OCI-LY7 (cell line): ENCODE measurements at regions not wholly inside any gene's neighbourhood (a gene's known extent, or its start where the extent isn't known, plus 50 kb on each side); places are given as distances from the start of the nearest gene placed in this dataset.

Experiments used
- BruUV-seq: library from RNA; stranded (reverse); fragments of 400-500 nt; replicated peaks from 2 replicates; lab custom pipeline; 2021; lab: Mats Ljungman, UMichigan
- CTCF ChIA-PET: fragments of 300-600 bp; sonication (Branson Sonifier 250); formaldehyde crosslinking; loops from one replicate; lab custom pipeline; 2022; ENCODE audit warnings: antibody characterized with exemption; ENCODE audit not compliant: unreplicated experiment; lab: Charles Lee
- POLR2A ChIA-PET: fragments of 300-600 bp; sonication (Branson Sonifier 250); formaldehyde crosslinking; loops from one replicate; lab custom pipeline; 2022; ENCODE audit warnings: antibody characterized with exemption; lab: Charles Lee
- DNase-seq: peaks from one replicate; pipeline ENCODE4 v3.0.0-alpha.2; 2015; ENCODE audit warnings: low spot score
- H2AFZ ChIP-seq: fragments of 200-600 bp; sonication (generic), shearing (Covaris generic); 2 replicates; pipeline ENCODE4 v1.6.1; 2014; ENCODE audit warnings: mild to moderate bottlenecking, antibody characterized with exemption, low read length, moderate library complexity
- H3K27ac ChIP-seq: fragments of 200-600 bp; sonication (generic); 2 replicates; pipeline ENCODE4 v1.5.1; 2014; ENCODE audit warnings: mixed run types, low read depth, mild to moderate bottlenecking, moderate library complexity, low read length, inconsistent platforms; ENCODE audit not compliant: poor library complexity, severe bottlenecking
- H3K36me3 ChIP-seq: fragments of 200-600 bp; sonication (generic); 2 replicates; pipeline ENCODE4 v1.6.1; 2014; ENCODE audit warnings: mild to moderate bottlenecking, antibody characterized with exemption, low read length, moderate library complexity, mixed read lengths; ENCODE audit not compliant: insufficient read depth
- H3K4me1 ChIP-seq: fragments of 200-600 bp; sonication (generic); 2 replicates; pipeline ENCODE4 v1.5.1; 2014; ENCODE audit warnings: mild to moderate bottlenecking, low read length; ENCODE audit not compliant: insufficient read depth, poor library complexity, severe bottlenecking
- H3K4me2 ChIP-seq: fragments of 200-600 bp; sonication (generic); 2 replicates; pipeline ENCODE4 v1.6.1; 2014; ENCODE audit warnings: mild to moderate bottlenecking, low read length
- H3K4me3 ChIP-seq: fragments of 200-600 bp; sonication (generic); 2 replicates; pipeline ENCODE4 v1.5.1; 2014; ENCODE audit warnings: mild to moderate bottlenecking, low read depth, low read length; ENCODE audit not compliant: poor library complexity, severe bottlenecking
- H3K79me2 ChIP-seq: fragments of 200-600 bp; sonication (generic); 2 replicates; pipeline ENCODE4 v1.6.1; 2016; ENCODE audit warnings: low read depth, mild to moderate bottlenecking, low read length, moderate library complexity, mixed read lengths; ENCODE audit not compliant: insufficient read depth
- H3K9me2 ChIP-seq: fragments of 200-600 bp; sonication (generic); 2 replicates; pipeline ENCODE4 v1.6.1; 2016; ENCODE audit warnings: mild to moderate bottlenecking, low read length, mixed read lengths; ENCODE audit not compliant: insufficient read depth
- H3K9me3 ChIP-seq: fragments of 200-600 bp; sonication (generic); 2 replicates; pipeline ENCODE4 v1.6.1; 2014; ENCODE audit warnings: mild to moderate bottlenecking, mixed run types, low read length, mixed read lengths
- H4K20me1 ChIP-seq: fragments of 200-600 bp; sonication (generic); 2 replicates; pipeline ENCODE4 v1.6.1; 2014; ENCODE audit warnings: mild to moderate bottlenecking, antibody characterized with exemption, low read length, moderate library complexity, mixed read lengths; ENCODE audit not compliant: insufficient read depth
- CTCF ChIP-seq: fragments of 200-600 bp; sonication (generic); conservative IDR thresholded peaks from 2 replicates; pipeline ENCODE4 v1.5.1; 2014; ENCODE audit warnings: mild to moderate bottlenecking, antibody characterized with exemption, low read length, moderate library complexity, mixed read lengths
- EZH2phosphoT487 ChIP-seq: fragments of 200-600 bp; sonication (generic); IDR thresholded peaks from 2 replicates; pipeline ENCODE4 v1.6.1; 2018; ENCODE audit warnings: low read depth, borderline replicate concordance, mild to moderate bottlenecking, mixed run types, antibody characterized with exemption, low read length, moderate library complexity, mixed read lengths
- intact Hi-C: fragments of 100-400 bp; cut with micrococcal nuclease; formaldehyde crosslinking; loops from one replicate; pipeline ENCODE4 v1.10.0; 2022; ENCODE audit not compliant: unreplicated experiment

DNA sequence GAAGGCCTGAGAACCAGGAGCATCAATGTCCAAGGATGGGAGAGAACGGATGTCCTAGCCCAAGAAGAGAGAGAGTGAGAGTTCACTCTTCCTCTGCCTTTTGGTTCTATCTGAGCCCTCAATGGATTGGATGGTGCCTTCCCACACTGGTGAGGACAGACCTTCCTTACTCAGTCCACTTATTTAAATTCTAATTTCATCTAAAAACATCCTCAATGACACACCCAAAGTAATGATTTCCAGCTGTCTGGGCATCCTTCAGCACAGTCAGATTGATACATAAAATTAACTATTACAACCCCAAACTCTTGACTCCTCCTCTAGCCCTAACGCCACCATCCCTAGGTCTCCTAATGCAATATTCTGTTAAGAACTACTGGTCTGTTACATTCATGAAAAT lies 122.0 kb downstream of the GAS1 start:
- Histone ChIP-seq H3K36me3 (no peaks in the 10 kb centered on the region), H3K9me3 (no peaks in the 10 kb centered on the region), H3K4me3 (no peak overlapping the region), H3K4me1 (no peaks in the 10 kb centered on the region), H3K9me2 (no peaks in the 10 kb centered on the region), H3K27ac (no peak overlapping the region), H4K20me1 (no peaks in the 10 kb centered on the region), H3K4me2 (no peak overlapping the region), H3K79me2 (no peaks in the 10 kb centered on the region), H2AFZ (no peak overlapping the region)
- no peak for DNase-seq
- ChIA-PET POLR2A (interaction anchor here (0.5 kb wide), 1 partner anchor 17 kb away, joined by 3 read pairs; no protein-coding TSS in a partner anchor), CTCF (no interaction called here)
- BruUV-seq: no TSS peak
- intact Hi-C loops: no loop called here
- no peak for TF ChIP-seq EZH2phosphoT487
- TF ChIP-seq CTCF: no peak

- no peak for DNase-seq
- H3K27ac ChIP-seq: no peak overlapping the region
- POLR2A ChIA-PET: interaction anchor here (0.6 kb wide), 1 partner anchor 997 kb away, joined by 5 read pairs; no protein-coding TSS in a partner anchor
- no peaks in the 10 kb centered on the region for H3K9me2 ChIP-seq
- intact Hi-C loops: no loop called here
- H3K36me3 ChIP-seq: no peaks in the 10 kb centered on the region
- H3K9me3 ChIP-seq: no peaks in the 10 kb centered on the region
- TF ChIP-seq CTCF (no peak), EZH2phosphoT487 (no peak)
- no peak overlapping the region for H2AFZ ChIP-seq
- H3K4me1 ChIP-seq: no peaks in the 10 kb centered on the region
- no peak overlapping the region for H3K4me3 ChIP-seq
- CTCF ChIA-PET: no interaction called here
- H4K20me1 ChIP-seq: no peaks in the 10 kb centered on the region
- BruUV-seq: no TSS peak
- no peaks in the 10 kb centered on the region for H3K79me2 ChIP-seq
- H3K4me2 ChIP-seq: no peak overlapping the region
These were observed 125.1 kb downstream of the GAS1 start for GRCh38 chr9:86822006-86822801.
